Neural progenitor cell (in vitro differentiated cells): ENCODE measurements at regions not wholly inside any gene's neighbourhood (a gene's known extent, or its start where the extent isn't known, plus 50 kb on each side); places are given as distances from the start of the nearest gene placed in this dataset.
A peak's percentile ranks its signal among the peaks of the same experiment; 100 is the strongest.

Source experiments
- DNase-seq: peaks from one replicate; pipeline ENCODE4 v3.0.0-alpha.2; 2016; ENCODE audit warnings: low spot score
- H2AFZ ChIP-seq: fragments of 200-600 bp; sonication (generic); replicated peaks from 2 replicates; pipeline ENCODE4 v1.6.1; 2016; ENCODE audit warnings: antibody characterized with exemption
- H3F3A ChIP-seq: fragments of 200-600 bp; sonication (generic); 2 replicates; pipeline ENCODE4 v1.6.1; 2016; ENCODE audit warnings: antibody characterized with exemption, low read depth
- H3K27ac ChIP-seq: fragments of 200-600 bp; sonication (generic); 2 replicates; pipeline ENCODE4 v1.5.1; 2016; ENCODE audit warnings: mild to moderate bottlenecking
- H3K27me3 ChIP-seq: fragments of 200-600 bp; sonication (generic); 2 replicates; pipeline ENCODE4 v1.6.1; 2016; ENCODE audit warnings: mild to moderate bottlenecking, moderate library complexity
- H3K36me3 ChIP-seq: fragments of 200-600 bp; sonication (generic); 2 replicates; pipeline ENCODE4 v1.5.1; 2016
- H3K4me1 ChIP-seq: fragments of 200-600 bp; sonication (generic); 2 replicates; pipeline ENCODE4 v1.6.1; 2016; ENCODE audit warnings: mixed run types
- H3K4me2 ChIP-seq: fragments of 200-600 bp; sonication (generic); 2 replicates; pipeline ENCODE4 v1.6.1; 2016
- H3K4me3 ChIP-seq: fragments of 200-600 bp; sonication (generic); 2 replicates; pipeline ENCODE4 v1.5.1; 2016
- H3K79me2 ChIP-seq: fragments of 200-600 bp; sonication (generic); 2 replicates; pipeline ENCODE4 v1.6.1; 2016; ENCODE audit warnings: low read depth
- H3K9ac ChIP-seq: fragments of 200-600 bp; sonication (generic); 2 replicates; pipeline ENCODE4 v1.6.1; 2016
- H3K9me3 ChIP-seq: fragments of 200-600 bp; sonication (generic); 2 replicates; pipeline ENCODE4 v1.5.1; 2016; ENCODE audit warnings: low read depth
- H4K20me1 ChIP-seq: fragments of 200-600 bp; sonication (generic); 2 replicates; pipeline ENCODE4 v1.6.1; 2016; ENCODE audit warnings: low read depth
- H3K27ac Mint-ChIP-seq: 3 replicates; pipeline ENCODE4 v1.8.0; 2021; ENCODE audit warnings: mixed read lengths
- H3K27me3 Mint-ChIP-seq: 2 replicates; pipeline ENCODE4 v1.8.0; 2022; ENCODE audit warnings: low read depth, mild to moderate bottlenecking, inconsistent platforms, moderate library complexity, mixed read lengths; ENCODE audit not compliant: insufficient read depth
- H3K36me3 Mint-ChIP-seq: 3 replicates; pipeline ENCODE4 v1.8.0; 2021; ENCODE audit warnings: mixed read lengths
- H3K4me1 Mint-ChIP-seq: 3 replicates; pipeline ENCODE4 v1.8.0; 2021; ENCODE audit warnings: mixed read lengths
- H3K4me3 Mint-ChIP-seq: 3 replicates; pipeline ENCODE4 v1.8.0; 2021; ENCODE audit warnings: mild to moderate bottlenecking, moderate library complexity, mixed read lengths
- H3K9me3 Mint-ChIP-seq: 3 replicates; pipeline ENCODE4 v1.8.0; 2020; ENCODE audit warnings: mixed read lengths
- CTCF ChIP-seq: fragments of 200-600 bp; sonication (generic); IDR thresholded peaks from 2 replicates; pipeline ENCODE4 v1.5.1; 2017; ENCODE audit warnings: antibody characterized with exemption, mild to moderate bottlenecking
- EZH2 ChIP-seq: fragments of 200-600 bp; sonication (generic); IDR thresholded peaks from 2 replicates; pipeline ENCODE4 v1.6.1; 2017; ENCODE audit warnings: antibody characterized with exemption, mild to moderate bottlenecking, moderate library complexity
- EZH2phosphoT487 ChIP-seq: fragments of 200-600 bp; sonication (generic); IDR thresholded peaks from 2 replicates; pipeline ENCODE4 v1.6.1; 2017; ENCODE audit warnings: antibody characterized with exemption

GRCh38 chr3:148090156-148090555, 607.5 kb upstream of the AGTR1 start:
- Mint-ChIP-seq H3K4me1 (peaks cover 55% of the 10 kb centered on the region), H3K27me3 (peaks cover 3% of the 10 kb centered on the region), H3K4me3 (peak overlapping the region; percentile 69), H3K36me3 (peaks cover 22% of the 10 kb centered on the region), H3K27ac (peak overlapping the region; percentile 62), H3K9me3 (peaks cover 13% of the 10 kb centered on the region)
- peaks cover 9% of the 10 kb centered on the region for H3K4me1 ChIP-seq
- H3K27ac ChIP-seq, result no peak overlapping the region
- TF ChIP-seq EZH2 (no peak), EZH2phosphoT487 (no peak), CTCF (no peak)
- no peaks in the 10 kb centered on the region for H3K79me2 ChIP-seq
- no peak for DNase-seq
- H3K4me2 ChIP-seq, result no peak overlapping the region
- H3K27me3 ChIP-seq, result no peaks in the 10 kb centered on the region
- H2AFZ ChIP-seq, result no peak overlapping the region
- H3K9ac ChIP-seq, result no peak overlapping the region
- no peaks in the 10 kb centered on the region for H4K20me1 ChIP-seq
- H3K36me3 ChIP-seq, result no peaks in the 10 kb centered on the region
- no peak overlapping the region for H3K4me3 ChIP-seq
- no peaks in the 10 kb centered on the region for H3F3A ChIP-seq
- H3K9me3 ChIP-seq, result no peaks in the 10 kb centered on the region

GRCh38 chr3:148092624-148093347, 604.9 kb upstream of the AGTR1 start:
- no peak for TF ChIP-seq EZH2phosphoT487
- H3K27ac Mint-ChIP-seq, result peak overlapping the region; percentile 98
- H3K9me3 ChIP-seq, result no peaks in the 10 kb centered on the region
- peak overlapping the region; percentile 2 for H3K4me2 ChIP-seq
- no peaks in the 10 kb centered on the region for H3K27me3 ChIP-seq
- H3K9me3 Mint-ChIP-seq, result peaks cover 12% of the 10 kb centered on the region
- H4K20me1 ChIP-seq, result no peaks in the 10 kb centered on the region
- no peak overlapping the region for H3K4me3 ChIP-seq
- H3K36me3 ChIP-seq, result no peaks in the 10 kb centered on the region
- peaks cover 3% of the 10 kb centered on the region for H3K27me3 Mint-ChIP-seq
- no peak overlapping the region for H2AFZ ChIP-seq
- no peaks in the 10 kb centered on the region for H3F3A ChIP-seq
- no peak overlapping the region for H3K9ac ChIP-seq
- H3K36me3 Mint-ChIP-seq, result peaks cover 18% of the 10 kb centered on the region
- H3K27ac ChIP-seq, result no peak overlapping the region
- H3K4me1 Mint-ChIP-seq, result peaks cover 56% of the 10 kb centered on the region
- H3K79me2 ChIP-seq, result no peaks in the 10 kb centered on the region
- peaks cover 9% of the 10 kb centered on the region for H3K4me1 ChIP-seq
- DNase-seq, result peak; percentile 31
- H3K4me3 Mint-ChIP-seq, result peak overlapping the region; percentile 84

- H2AFZ ChIP-seq, result no peak overlapping the region
- H3K27ac ChIP-seq, result no peak overlapping the region
- no peaks in the 10 kb centered on the region for H3F3A ChIP-seq
- Mint-ChIP-seq H3K36me3 (peaks cover 11% of the 10 kb centered on the region), H3K27ac (peak overlapping the region; percentile 91), H3K4me3 (peak overlapping the region; percentile 43), H3K9me3 (peaks cover 9% of the 10 kb centered on the region), H3K27me3 (peaks cover 3% of the 10 kb centered on the region), H3K4me1 (peaks cover 49% of the 10 kb centered on the region)
- no peak overlapping the region for H3K4me2 ChIP-seq
- peaks cover 9% of the 10 kb centered on the region for H3K4me1 ChIP-seq
- no peak for TF ChIP-seq EZH2
- TF ChIP-seq EZH2phosphoT487, result no peak
- no peak for TF ChIP-seq CTCF
- no peaks in the 10 kb centered on the region for H3K79me2 ChIP-seq
- no peaks in the 10 kb centered on the region for H3K36me3 ChIP-seq
- H3K27me3 ChIP-seq, result no peaks in the 10 kb centered on the region
- H3K4me3 ChIP-seq, result no peak overlapping the region
- no peak overlapping the region for H3K9ac ChIP-seq
- no peaks in the 10 kb centered on the region for H3K9me3 ChIP-seq
- no peak for DNase-seq
- H4K20me1 ChIP-seq, result no peaks in the 10 kb centered on the region
These were observed 604.0 kb upstream of the AGTR1 start for GRCh38 chr3:148093753-148094152.

- no peaks in the 10 kb centered on the region for H4K20me1 ChIP-seq
- Mint-ChIP-seq H3K9me3 (no peaks in the 10 kb centered on the region), H3K4me3 (no peak overlapping the region), H3K27ac (peak overlapping the region; percentile 59), H3K36me3 (no peaks in the 10 kb centered on the region), H3K4me1 (peaks cover 43% of the 10 kb centered on the region), H3K27me3 (peaks cover 3% of the 10 kb centered on the region)
- no peak overlapping the region for H2AFZ ChIP-seq
- TF ChIP-seq EZH2 (no peak), EZH2phosphoT487 (no peak), CTCF (no peak)
- no peaks in the 10 kb centered on the region for H3K9me3 ChIP-seq
- no peak overlapping the region for H3K27ac ChIP-seq
- no peaks in the 10 kb centered on the region for H3K27me3 ChIP-seq
- H3K9ac ChIP-seq, result no peak overlapping the region
- no peaks in the 10 kb centered on the region for H3K79me2 ChIP-seq
- H3K36me3 ChIP-seq, result no peaks in the 10 kb centered on the region
- no peak overlapping the region for H3K4me3 ChIP-seq
- no peak for DNase-seq
- no peak overlapping the region for H3K4me2 ChIP-seq
- peaks cover 9% of the 10 kb centered on the region for H3K4me1 ChIP-seq
- H3F3A ChIP-seq, result no peaks in the 10 kb centered on the region
These were observed 601.7 kb upstream of the AGTR1 start for GRCh38 chr3:148095962-148096361.
